IPS-15b (cell line): ENCODE measurements at regions not wholly inside any gene's neighbourhood (a gene's known extent, or its start where the extent isn't known, plus 50 kb on each side); places are given as distances from the start of the nearest gene placed in this dataset.

Experiments used
- H3K27me3 ChIP-seq: one replicate; pipeline ENCODE4 v1.6.1; 2013; ENCODE audit warnings: low read length; ENCODE audit not compliant: control insufficient read depth, insufficient read depth
- H3K36me3 ChIP-seq: one replicate; pipeline ENCODE4 v1.6.1; 2013; ENCODE audit warnings: low read length; ENCODE audit not compliant: control insufficient read depth, insufficient read depth
- H3K4me1 ChIP-seq: one replicate; pipeline ENCODE4 v1.6.1; 2013; ENCODE audit warnings: mild to moderate bottlenecking, low read length; ENCODE audit not compliant: control insufficient read depth, insufficient read depth
- H3K4me3 ChIP-seq: one replicate; pipeline ENCODE4 v1.5.1; 2013; ENCODE audit warnings: low read depth, low read length
- H3K9ac ChIP-seq: one replicate; pipeline ENCODE4 v1.6.1; 2013; ENCODE audit warnings: low read depth, mild to moderate bottlenecking, low read length
- H3K9me3 ChIP-seq: one replicate; pipeline ENCODE4 v1.6.1; 2013; ENCODE audit warnings: mild to moderate bottlenecking, low read length; ENCODE audit not compliant: control insufficient read depth, insufficient read depth

DNA sequence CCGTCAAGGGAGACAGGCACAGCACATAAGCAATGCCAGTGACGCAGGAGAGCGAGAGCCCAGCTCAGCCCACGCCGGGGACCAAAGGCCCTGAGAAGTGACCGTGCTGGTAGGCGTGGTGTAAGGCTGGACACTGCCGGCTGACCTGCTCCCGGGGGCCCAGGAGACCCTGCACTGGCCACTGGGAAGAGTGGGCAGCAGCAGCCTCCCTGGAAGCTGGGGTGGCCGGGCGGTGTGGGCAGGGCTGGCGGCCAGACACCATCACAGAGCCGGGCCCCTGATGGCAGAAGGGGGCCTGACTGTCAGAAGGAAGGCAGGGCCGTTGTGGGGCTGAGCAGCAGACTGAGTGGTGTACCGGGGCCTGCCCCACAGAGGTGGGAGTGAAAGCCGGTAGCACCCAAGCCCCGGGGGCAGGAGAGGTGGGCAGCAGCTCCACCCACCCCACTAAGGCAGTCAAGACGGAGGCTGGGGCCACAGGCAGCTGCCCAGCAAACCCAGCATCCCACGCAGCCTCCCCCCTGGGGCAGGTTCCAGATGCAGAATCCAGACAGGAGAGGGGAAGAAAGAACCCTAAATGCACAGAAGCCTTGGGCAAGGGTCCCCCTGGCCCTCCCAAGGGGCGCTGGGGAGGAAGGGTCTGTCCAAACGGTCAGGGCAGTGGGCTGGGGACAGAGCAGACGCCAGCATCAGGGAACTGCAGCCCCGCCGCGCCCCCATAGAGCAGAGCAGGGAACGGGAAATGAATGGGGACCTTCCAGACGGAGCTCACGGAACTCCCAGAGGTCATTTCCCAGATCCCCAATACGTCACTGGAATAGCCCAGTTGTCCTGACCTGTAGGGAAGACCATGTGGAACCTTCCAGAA is 205.2 kb downstream of the BRD1 start:
- Histone ChIP-seq H3K36me3 (no peaks in the 10 kb centered on the region), H3K27me3 (no peaks in the 10 kb centered on the region), H3K4me1 (no peaks in the 10 kb centered on the region), H3K4me3 (no peak overlapping the region), H3K9ac (no peak overlapping the region), H3K9me3 (no peaks in the 10 kb centered on the region)

DNA sequence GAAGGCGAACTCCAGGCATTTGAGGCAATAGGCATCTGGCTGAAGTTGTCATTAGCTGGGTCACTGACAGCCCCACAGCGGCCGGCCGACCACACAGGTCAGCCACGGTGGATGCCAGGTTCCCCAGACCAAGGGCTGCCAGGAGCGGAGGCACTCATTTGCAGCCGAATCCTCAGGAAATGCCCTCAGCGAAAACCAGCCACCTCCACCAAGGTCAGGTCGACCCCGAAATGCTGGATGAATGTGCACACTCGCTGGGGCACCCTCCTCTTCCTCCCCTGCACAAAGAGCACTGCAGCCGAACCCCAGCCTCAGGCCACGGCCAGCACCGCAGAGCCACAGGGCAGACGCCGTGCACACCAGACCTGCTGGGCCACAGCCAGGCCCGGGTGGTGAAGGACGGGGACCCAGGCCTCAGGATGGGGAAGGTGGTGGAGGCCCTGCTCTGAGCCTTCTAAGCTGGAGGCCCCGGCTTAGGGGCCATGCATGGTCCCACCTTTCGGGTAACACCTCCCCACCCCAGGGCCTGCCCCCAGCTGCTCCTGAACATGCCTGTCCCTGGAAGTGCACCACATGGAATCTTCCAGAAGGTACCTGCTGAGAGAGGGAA is 206.0 kb downstream of the BRD1 start:
- H3K9me3 ChIP-seq = no peaks in the 10 kb centered on the region
- no peaks in the 10 kb centered on the region for H3K27me3 ChIP-seq
- no peaks in the 10 kb centered on the region for H3K4me1 ChIP-seq
- no peaks in the 10 kb centered on the region for H3K36me3 ChIP-seq
- H3K9ac ChIP-seq = no peak overlapping the region
- no peak overlapping the region for H3K4me3 ChIP-seq

- Histone ChIP-seq H3K4me3 (no peak overlapping the region), H3K9ac (no peak overlapping the region), H3K4me1 (no peaks in the 10 kb centered on the region), H3K9me3 (no peaks in the 10 kb centered on the region), H3K36me3 (no peaks in the 10 kb centered on the region), H3K27me3 (no peaks in the 10 kb centered on the region)
Observed at GRCh38 chr22:49620666-49621065, 207.0 kb downstream of the BRD1 start.

GRCh38 chr22:49620003-49620556 is 207.6 kb downstream of the BRD1 start:
- Histone ChIP-seq H3K27me3 (no peaks in the 10 kb centered on the region), H3K4me3 (no peak overlapping the region), H3K9me3 (no peaks in the 10 kb centered on the region), H3K9ac (no peak overlapping the region), H3K4me1 (no peaks in the 10 kb centered on the region), H3K36me3 (no peaks in the 10 kb centered on the region)

- Histone ChIP-seq H3K4me3 (no peak overlapping the region), H3K27me3 (no peaks in the 10 kb centered on the region), H3K4me1 (no peaks in the 10 kb centered on the region), H3K36me3 (no peaks in the 10 kb centered on the region), H3K9ac (no peak overlapping the region), H3K9me3 (no peaks in the 10 kb centered on the region)
Observed at GRCh38 chr22:49619301-49619700, 208.4 kb downstream of the BRD1 start.

DNA sequence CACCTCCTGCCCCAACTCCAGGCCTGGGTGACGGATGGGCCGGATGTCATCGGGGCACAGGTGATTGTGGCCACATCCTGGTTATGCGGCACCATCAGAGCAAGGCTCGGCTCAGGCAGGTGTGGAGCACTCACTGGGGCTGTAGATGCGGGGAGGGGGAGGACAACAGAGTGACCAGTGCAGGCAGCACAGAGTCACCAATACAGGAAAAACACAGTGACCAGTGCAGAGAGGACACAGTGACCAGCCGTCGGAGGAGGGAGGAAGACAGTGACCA is 209.1 kb downstream of the BRD1 start:
- H3K27me3 ChIP-seq = no peaks in the 10 kb centered on the region
- H3K9me3 ChIP-seq = no peaks in the 10 kb centered on the region
- H3K9ac ChIP-seq = no peak overlapping the region
- no peaks in the 10 kb centered on the region for H3K4me1 ChIP-seq
- H3K4me3 ChIP-seq = no peak overlapping the region
- H3K36me3 ChIP-seq = no peaks in the 10 kb centered on the region

GRCh38 chr22:49617866-49618676 is 209.6 kb downstream of the BRD1 start:
- no peaks in the 10 kb centered on the region for H3K9me3 ChIP-seq
- H3K9ac ChIP-seq = no peak overlapping the region
- H3K27me3 ChIP-seq = no peaks in the 10 kb centered on the region
- no peaks in the 10 kb centered on the region for H3K4me1 ChIP-seq
- no peaks in the 10 kb centered on the region for H3K36me3 ChIP-seq
- no peak overlapping the region for H3K4me3 ChIP-seq

DNA sequence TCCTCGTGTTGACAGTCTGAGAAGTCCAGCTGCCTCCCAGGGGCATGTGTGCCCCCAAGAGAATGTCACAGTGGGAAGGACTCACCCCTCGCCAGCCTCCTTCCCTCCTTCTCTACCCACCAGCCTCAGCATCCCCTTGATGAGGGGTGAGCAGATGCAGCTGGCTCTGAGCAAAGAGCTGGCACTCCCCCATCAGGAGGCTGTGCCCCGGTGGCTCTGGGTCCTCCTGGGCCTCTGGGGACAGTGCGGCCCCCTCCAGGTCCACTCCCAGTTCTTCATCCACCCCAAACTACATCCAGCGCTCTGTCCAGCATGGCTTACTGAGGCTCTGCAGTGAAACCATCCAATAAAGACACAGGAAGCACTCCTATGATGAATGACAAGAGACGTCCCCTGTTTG is 210.4 kb downstream of the BRD1 start:
- Histone ChIP-seq H3K27me3 (no peaks in the 10 kb centered on the region), H3K4me3 (no peak overlapping the region), H3K9ac (no peak overlapping the region), H3K36me3 (no peaks in the 10 kb centered on the region), H3K9me3 (no peaks in the 10 kb centered on the region), H3K4me1 (no peaks in the 10 kb centered on the region)

GRCh38 chr22:49616356-49617231 is 211.1 kb downstream of the BRD1 start:
- Histone ChIP-seq H3K27me3 (no peaks in the 10 kb centered on the region), H3K4me1 (no peaks in the 10 kb centered on the region), H3K9ac (no peak overlapping the region), H3K4me3 (no peak overlapping the region), H3K36me3 (no peaks in the 10 kb centered on the region), H3K9me3 (no peaks in the 10 kb centered on the region)

DNA sequence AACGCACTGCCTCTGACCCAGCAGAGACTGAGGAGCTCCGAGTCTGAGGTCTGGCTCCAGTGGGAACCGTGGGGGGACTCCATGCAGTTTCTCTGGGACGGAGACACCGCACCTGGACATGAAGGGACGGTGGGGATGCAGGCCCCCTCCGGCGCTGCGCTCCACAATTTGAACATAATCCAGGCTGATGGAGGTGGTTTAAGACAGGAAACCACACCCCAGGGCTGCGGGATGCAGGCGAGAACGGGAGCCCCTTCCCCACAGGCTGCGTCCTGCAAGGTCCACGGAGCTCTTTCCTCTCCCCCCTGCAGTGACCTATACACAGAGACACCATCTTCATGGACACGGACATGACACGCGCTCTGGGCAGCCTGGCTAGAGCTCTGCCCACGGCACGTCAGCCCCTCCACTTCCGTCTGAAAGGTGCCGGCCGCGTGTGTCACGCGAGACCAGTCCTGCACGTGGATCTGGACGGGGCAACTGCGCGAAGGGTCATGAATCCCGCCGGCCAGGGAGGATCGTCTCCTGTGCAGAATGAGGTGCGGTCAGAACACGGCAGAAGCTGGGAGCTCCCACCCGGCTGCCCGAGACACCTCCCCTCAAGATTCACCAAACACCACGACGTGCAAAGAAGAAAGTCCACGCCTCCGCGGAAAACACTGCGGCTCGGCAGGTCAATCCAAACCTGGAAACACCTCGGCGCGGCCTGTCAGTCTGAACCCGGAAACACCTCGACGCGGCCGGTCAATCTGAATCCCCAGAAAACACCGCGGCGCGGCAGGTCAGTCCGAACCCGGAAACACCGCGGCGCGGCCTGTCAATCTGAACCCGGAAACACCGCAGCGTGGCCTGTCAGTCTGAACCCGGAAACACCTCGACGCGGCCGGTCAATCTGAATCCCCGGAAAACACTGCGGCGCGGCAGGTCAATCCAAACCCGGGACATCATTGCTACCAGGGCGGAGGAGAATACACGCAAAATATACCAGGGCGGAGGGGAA is 212.4 kb downstream of the BRD1 start:
- no peaks in the 10 kb centered on the region for H3K4me1 ChIP-seq
- no peaks in the 10 kb centered on the region for H3K36me3 ChIP-seq
- no peak overlapping the region for H3K4me3 ChIP-seq
- no peaks in the 10 kb centered on the region for H3K27me3 ChIP-seq
- H3K9me3 ChIP-seq = no peaks in the 10 kb centered on the region
- no peak overlapping the region for H3K9ac ChIP-seq
